Anterior cingulate cortex (tissue), 58 donors: ENCODE measurements at regions not wholly inside any gene's neighbourhood (a gene's known extent, or its start where the extent isn't known, plus 50 kb on each side); places are given as distances from the start of the nearest gene placed in this dataset.

ENCODE experiments used
- DNase-seq, 58 donors: peaks; one replicate each; lab custom pipeline; 2025; lab: John Stamatoyannopoulos, UW

GRCh38 chr5:4939042-4939781, 200.9 kb upstream of the ADAMTS16 start:
- no peak for DNase-seq

GRCh38 chr5:4941161-4941560, 199.0 kb upstream of the ADAMTS16 start:
- no peak for DNase-seq

GRCh38 chr5:4941957-4942830, 197.9 kb upstream of the ADAMTS16 start:
- DNase-seq = peak in 4 of 58 donors; percentile 2 to 7 (median 2)

- no peak for DNase-seq
Measured at GRCh38 chr5:4942831-4943178, 197.3 kb upstream of the ADAMTS16 start.

GRCh38 chr5:4945296-4945695, 194.8 kb upstream of the ADAMTS16 start:
- no peak for DNase-seq

- DNase-seq = no peak
Measured at GRCh38 chr5:4947106-4947505, 193.0 kb upstream of the ADAMTS16 start.

- DNase-seq = no peak
Measured at GRCh38 chr5:4947893-4948536, 192.1 kb upstream of the ADAMTS16 start.

GRCh38 chr5:4949108-4949507, 191.0 kb upstream of the ADAMTS16 start:
- DNase-seq = no peak

- DNase-seq = no peak
Measured at GRCh38 chr5:4953576-4953975, 186.6 kb upstream of the ADAMTS16 start.

- no peak for DNase-seq
Measured at GRCh38 chr5:4954048-4954447, 186.1 kb upstream of the ADAMTS16 start.

GRCh38 chr5:4963265-4963664, 176.9 kb upstream of the ADAMTS16 start:
- no peak for DNase-seq

GRCh38 chr5:4969351-4969750, 170.8 kb upstream of the ADAMTS16 start:
- no peak for DNase-seq

GRCh38 chr5:4970171-4970570, 170.0 kb upstream of the ADAMTS16 start:
- no peak for DNase-seq

GRCh38 chr5:4976902-4977301, 163.2 kb upstream of the ADAMTS16 start:
- no peak for DNase-seq

GRCh38 chr5:4977416-4978110, 162.6 kb upstream of the ADAMTS16 start:
- DNase-seq = no peak

GRCh38 chr5:4980201-4980600, 159.9 kb upstream of the ADAMTS16 start:
- DNase-seq = no peak

GRCh38 chr5:4981608-4982007, 158.5 kb upstream of the ADAMTS16 start:
- DNase-seq = no peak

GRCh38 chr5:4983701-4984100, 156.4 kb upstream of the ADAMTS16 start:
- DNase-seq = no peak

- DNase-seq = no peak
Measured at GRCh38 chr5:4984461-4984860, 155.7 kb upstream of the ADAMTS16 start.

- no peak for DNase-seq
Measured at GRCh38 chr5:4987431-4987830, 152.7 kb upstream of the ADAMTS16 start.

- DNase-seq = no peak
Measured at GRCh38 chr5:4989118-4989517, 151.0 kb upstream of the ADAMTS16 start.
